HepG2 (cell line): ENCODE measurements at regions not wholly inside any gene's neighbourhood (a gene's known extent, or its start where the extent isn't known, plus 50 kb on each side); places are given as distances from the start of the nearest gene placed in this dataset.

Experiments
- ATAC-seq: fragments of 200-7000 bp; cut with Tn5 transposase; 3 replicates; pipeline ENCODE4 v1.9.1; 2020; ENCODE audit warnings: mild to moderate bottlenecking, moderate library complexity
- BruUV-seq: library from RNA; stranded (reverse); fragments of 400-500 nt; replicated peaks from 2 replicates; lab custom pipeline; 2021; lab: Mats Ljungman, UMichigan
- CTCF ChIA-PET: fragments of 300-600 bp; formaldehyde crosslinking; extraction: SDS; loops from one replicate; lab custom pipeline; 2021; ENCODE audit warnings: low total read pairs, inconsistent platforms, low intra/inter-chr PET ratio; lab: Yijun Ruan, JAX
- POLR2A ChIA-PET: fragments of 350-600 bp; sonication (Branson Sonifier 250); formaldehyde crosslinking; loops from one replicate; lab custom pipeline; 2020; ENCODE audit warnings: antibody characterized with exemption, inconsistent platforms; lab: Yijun Ruan, JAX
- DNase-seq: peaks from one replicate; pipeline ENCODE4 v3.0.0-alpha.2; 2015; ENCODE audit warnings: low spot score
- FAIRE-seq: peaks from 3 replicates; lab custom pipeline; 2011; peaks lifted over from hg19 to GRCh38; lab: Jason Lieb, UNC
- H2AFZ ChIP-seq: one replicate; pipeline ENCODE4 v1.6.1; 2011; ENCODE audit warnings: low read length, inconsistent platforms
- H3K27ac ChIP-seq: fragments of 300-600 bp; 3 replicates; pipeline ENCODE4 v1.8.0; 2011; ENCODE audit warnings: mixed run types, mild to moderate bottlenecking, mixed read lengths, low read length, inconsistent platforms; ENCODE audit not compliant: insufficient read depth; ENCODE audit errors: extremely low read length
- H3K27me3 ChIP-seq, 2 experiments: fragments of 200-600 bp in 1 of 2; 2 replicates in 1 of 2; 3 replicates in 1 of 2; pipeline versions ENCODE4 v1.6.0 to v1.8.0; 2011; ENCODE audit warnings: low read length in 2 of 2, mild to moderate bottlenecking in 2 of 2, moderate library complexity in 2 of 2, inconsistent platforms in 1 of 2; ENCODE audit not compliant: insufficient read depth in 2 of 2, control insufficient read depth in 1 of 2
- H3K36me3 ChIP-seq, 2 experiments: fragments of 200-600 bp in 1 of 2; replicated peaks in 1 of 2; 2 replicates in 1 of 2; 3 replicates in 1 of 2; pipeline versions ENCODE4 v1.5.1 to v1.8.0; 2011; ENCODE audit warnings: low read length in 2 of 2, inconsistent platforms in 1 of 2; ENCODE audit not compliant: insufficient read depth in 2 of 2, control insufficient read depth in 1 of 2
- H3K4me1 ChIP-seq: 2 replicates; pipeline ENCODE4 v1.5.1; 2012; ENCODE audit warnings: low read length, inconsistent platforms; ENCODE audit not compliant: insufficient read depth
- H3K4me2 ChIP-seq: 2 replicates; pipeline ENCODE4 v1.6.0; 2011; ENCODE audit warnings: low read depth, low read length, inconsistent platforms
- H3K4me3 ChIP-seq, 3 experiments: fragments of 200-600 bp in 1 of 3; sonication (generic), shearing (Covaris generic) in 1 of 3; replicated peaks in 1 of 3; 2 replicates each; pipeline ENCODE4 v1.5.1; 2011 to 2016; ENCODE audit warnings: low read length in 3 of 3, inconsistent platforms in 2 of 3, low read depth in 2 of 3, mild to moderate bottlenecking in 2 of 3, control low read depth in 1 of 3, mixed read lengths in 1 of 3; ENCODE audit not compliant: insufficient read depth in 1 of 3
- H3K79me2 ChIP-seq: one replicate; pipeline ENCODE4 v1.6.1; 2011; ENCODE audit warnings: low read length, inconsistent platforms; ENCODE audit not compliant: insufficient read depth
- H3K9ac ChIP-seq: 2 replicates; pipeline ENCODE4 v1.6.0; 2011; ENCODE audit warnings: mild to moderate bottlenecking, low read depth, low read length, inconsistent platforms; ENCODE audit not compliant: insufficient read depth
- H3K9me3 ChIP-seq: 2 replicates; pipeline ENCODE4 v1.5.1; 2012; ENCODE audit warnings: mild to moderate bottlenecking, low read length
- H4K20me1 ChIP-seq: 2 replicates; pipeline ENCODE4 v1.6.0; 2011; ENCODE audit warnings: inconsistent platforms, mild to moderate bottlenecking, low read length, moderate library complexity; ENCODE audit not compliant: insufficient read depth
- CC2D1A ChIP-seq: sonication (generic); formaldehyde crosslinking; IDR thresholded peaks from 2 replicates; pipeline ENCODE4 v1.8.1; 2023; ENCODE audit warnings: mild to moderate bottlenecking, missing genetic modification reagents
- FOXO4 ChIP-seq: sonication (generic); formaldehyde crosslinking; conservative IDR thresholded peaks from 2 replicates; pipeline ENCODE4 v1.8.1; 2023; ENCODE audit warnings: missing genetic modification reagents
- KIAA2018 ChIP-seq: sonication (generic); formaldehyde crosslinking; IDR thresholded peaks from 2 replicates; pipeline ENCODE4 v1.5.0; 2020; ENCODE audit warnings: mild to moderate bottlenecking, missing genetic modification reagents, borderline replicate concordance
- NFIC ChIP-seq: IDR thresholded peaks from 2 replicates; pipeline ENCODE4 v1.6.1; 2012; ENCODE audit warnings: mild to moderate bottlenecking, low read length, inconsistent platforms
- NFKB2 ChIP-seq: sonication (generic); formaldehyde crosslinking; IDR thresholded peaks from 2 replicates; pipeline ENCODE4 v1.4.0; 2020; ENCODE audit warnings: missing genetic modification reagents, borderline replicate concordance
- RARA ChIP-seq: IDR thresholded peaks from 2 replicates; pipeline ENCODE4 v1.6.1; 2016; ENCODE audit warnings: missing genetic modification reagents, missing compliant biosample characterization
- SMC3 ChIP-seq: IDR thresholded peaks from 2 replicates; pipeline ENCODE4 v1.6.1; 2011; ENCODE audit warnings: low read length, improper control_type of control experiment
- UBTF ChIP-seq: sonication (generic); formaldehyde crosslinking; IDR thresholded peaks from 2 replicates; pipeline ENCODE4 v1.4.0; 2020; ENCODE audit warnings: mild to moderate bottlenecking, missing genetic modification reagents
- ZMYM4 ChIP-seq: sonication (generic); formaldehyde crosslinking; IDR thresholded peaks from 2 replicates; pipeline ENCODE4 v1.8.1; 2023; ENCODE audit warnings: mild to moderate bottlenecking, missing genetic modification reagents
- ZNF282 ChIP-seq: fragments of 450-650 bp; IDR thresholded peaks from 2 replicates; pipeline ENCODE4 v1.6.1; 2018; ENCODE audit not compliant: partially characterized antibody
- ZNF3 ChIP-seq: IDR thresholded peaks from 2 replicates; pipeline ENCODE4 v1.7.0; 2017; ENCODE audit warnings: inconsistent platforms
- ZNF337 ChIP-seq: sonication (generic); formaldehyde crosslinking; IDR thresholded peaks from 2 replicates; pipeline ENCODE4 v1.5.1; 2020; ENCODE audit warnings: missing genetic modification reagents, low read depth, mild to moderate bottlenecking, borderline replicate concordance
- ZNF556 ChIP-seq: sonication (generic); formaldehyde crosslinking; IDR thresholded peaks from 2 replicates; pipeline ENCODE4 v1.4.0; 2020; ENCODE audit warnings: mild to moderate bottlenecking, missing genetic modification reagents, borderline replicate concordance
- ZNF678 ChIP-seq: sonication (generic); formaldehyde crosslinking; IDR thresholded peaks from 2 replicates; pipeline ENCODE4 v1.4.0; 2020; ENCODE audit warnings: mild to moderate bottlenecking, missing genetic modification reagents
- WGBS: methylation state at CpG from one replicate; pipeline ENCODE4 v1.1.6; 2017; ENCODE audit warnings: low lambda C conversion rate; 5-methylcytosine and 5-hydroxymethylcytosine counted together
- in situ Hi-C: cut with HindIII; loops from 2 replicates; pipeline ENCODE4 v1.10.0; 2017; ENCODE audit warnings: low pct_unique_long_range_greater_than_20kb; ENCODE audit not compliant: extremely low pct_ligation_motif_present
- intact Hi-C: fragments of 100-400 bp; cut with micrococcal nuclease; formaldehyde crosslinking; loops from one replicate; pipeline ENCODE4 v1.10.0; 2022; ENCODE audit not compliant: unreplicated experiment

DNA sequence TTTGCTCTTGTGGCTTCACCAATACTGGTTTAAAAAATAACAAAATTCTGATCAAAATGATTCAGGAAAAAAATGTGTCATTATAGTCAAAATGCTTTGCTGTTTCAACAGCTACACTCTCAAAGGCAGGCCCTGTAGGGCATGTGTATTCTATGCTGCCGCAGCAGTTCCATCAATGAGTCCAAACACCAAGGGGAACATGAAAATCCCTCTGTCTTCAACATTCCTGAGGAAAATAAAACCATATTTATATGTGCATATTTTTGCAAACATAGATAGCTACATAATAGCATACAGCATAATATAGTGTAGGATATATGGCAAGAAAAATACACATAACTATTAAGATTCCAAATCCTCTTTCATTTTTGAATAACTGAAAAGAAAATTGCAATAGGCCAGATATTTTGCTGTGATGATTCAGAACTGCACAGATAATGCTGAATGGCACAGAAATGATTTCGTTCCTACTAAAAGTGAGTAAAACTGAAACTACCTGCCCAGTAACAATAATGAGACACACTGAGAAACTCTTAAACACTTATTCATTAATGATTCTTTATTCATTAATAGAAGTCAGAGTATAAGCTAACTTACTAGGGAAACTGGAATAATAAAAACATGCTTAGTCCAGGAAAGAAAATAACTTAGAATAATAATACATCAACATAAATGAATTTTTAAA lies 343.8 kb downstream of the SUCLG1 start:
- intact Hi-C loops (no loop called here), in situ Hi-C loops (no loop called here)
- Histone ChIP-seq H3K4me3 (no peak overlapping the region), H3K27me3 (no peaks in the 10 kb centered on the region), H3K4me1 (no peaks in the 10 kb centered on the region), H3K27ac (no peak overlapping the region), H4K20me1 (no peaks in the 10 kb centered on the region), H3K9me3 (no peaks in the 10 kb centered on the region; the same call in 1 of the 2 replicates), H3K36me3 (no peaks in the 10 kb centered on the region), H3K79me2 (no peaks in the 10 kb centered on the region), H2AFZ (no peak overlapping the region), H3K4me2 (no peak overlapping the region), H3K9ac (no peak overlapping the region)
- ChIA-PET POLR2A (no interaction called here), CTCF (no interaction called here)
- no TSS peak for BruUV-seq
- whole genome bisulfite sequencing, result 35% methylated on average over 2 of the region's 2 CpGs
- ATAC-seq (no peak), DNase-seq (no peak), FAIRE-seq (no peak)
- TF ChIP-seq UBTF (CRISPR knock-in tag) (no peak), NFKB2 (CRISPR knock-in tag) (no peak), NFIC (no peak), ZNF556 (CRISPR knock-in tag) (no peak), ZMYM4 (no peak), CC2D1A (CRISPR knock-in tag) (no peak), ZNF3 (no peak), FOXO4 (CRISPR knock-in tag) (no peak), ZNF282 (no peak), ZNF337 (CRISPR knock-in tag) (no peak), ZNF678 (CRISPR knock-in tag) (no peak), RARA (no peak), SMC3 (no peak), KIAA2018 (no peak)
